Coronary artery (tissue), 2 donors: ENCODE measurements at regions not wholly inside any gene's neighbourhood (a gene's known extent, or its start where the extent isn't known, plus 50 kb on each side); places are given as distances from the start of the nearest gene placed in this dataset.

ENCODE experiments used
- DNase-seq: peaks from one replicate; pipeline ENCODE4 v3.0.0-alpha.2; 2017; ENCODE audit warnings: low spot score
- H3K27ac ChIP-seq, 2 donors: fragments of 200-600 bp; sonication (generic); one replicate each; pipeline ENCODE4 v1.5.1; 2016 to 2019
- H3K4me3 ChIP-seq: fragments of 200-600 bp; sonication (generic); 2 replicates; pipeline ENCODE4 v1.5.1; 2016; ENCODE audit warnings: mild to moderate bottlenecking, moderate library complexity
- TF ChIP-seq, protein P1 (sequence below): fragments of 200-600 bp; sonication (generic); IDR thresholded peaks from one replicate; pipeline ENCODE4 v1.5.1; 2019; ENCODE audit warnings: antibody characterized with exemption

GRCh38 chr4:56115898-56116297, 167.2 kb downstream of the CEP135 start:
- TF ChIP-seq, protein P1, sequence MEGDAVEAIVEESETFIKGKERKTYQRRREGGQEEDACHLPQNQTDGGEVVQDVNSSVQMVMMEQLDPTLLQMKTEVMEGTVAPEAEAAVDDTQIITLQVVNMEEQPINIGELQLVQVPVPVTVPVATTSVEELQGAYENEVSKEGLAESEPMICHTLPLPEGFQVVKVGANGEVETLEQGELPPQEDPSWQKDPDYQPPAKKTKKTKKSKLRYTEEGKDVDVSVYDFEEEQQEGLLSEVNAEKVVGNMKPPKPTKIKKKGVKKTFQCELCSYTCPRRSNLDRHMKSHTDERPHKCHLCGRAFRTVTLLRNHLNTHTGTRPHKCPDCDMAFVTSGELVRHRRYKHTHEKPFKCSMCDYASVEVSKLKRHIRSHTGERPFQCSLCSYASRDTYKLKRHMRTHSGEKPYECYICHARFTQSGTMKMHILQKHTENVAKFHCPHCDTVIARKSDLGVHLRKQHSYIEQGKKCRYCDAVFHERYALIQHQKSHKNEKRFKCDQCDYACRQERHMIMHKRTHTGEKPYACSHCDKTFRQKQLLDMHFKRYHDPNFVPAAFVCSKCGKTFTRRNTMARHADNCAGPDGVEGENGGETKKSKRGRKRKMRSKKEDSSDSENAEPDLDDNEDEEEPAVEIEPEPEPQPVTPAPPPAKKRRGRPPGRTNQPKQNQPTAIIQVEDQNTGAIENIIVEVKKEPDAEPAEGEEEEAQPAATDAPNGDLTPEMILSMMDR = no peak
- no peak overlapping the region for H3K4me3 ChIP-seq
- no peak overlapping the region for H3K27ac ChIP-seq
- no peak for DNase-seq

DNA sequence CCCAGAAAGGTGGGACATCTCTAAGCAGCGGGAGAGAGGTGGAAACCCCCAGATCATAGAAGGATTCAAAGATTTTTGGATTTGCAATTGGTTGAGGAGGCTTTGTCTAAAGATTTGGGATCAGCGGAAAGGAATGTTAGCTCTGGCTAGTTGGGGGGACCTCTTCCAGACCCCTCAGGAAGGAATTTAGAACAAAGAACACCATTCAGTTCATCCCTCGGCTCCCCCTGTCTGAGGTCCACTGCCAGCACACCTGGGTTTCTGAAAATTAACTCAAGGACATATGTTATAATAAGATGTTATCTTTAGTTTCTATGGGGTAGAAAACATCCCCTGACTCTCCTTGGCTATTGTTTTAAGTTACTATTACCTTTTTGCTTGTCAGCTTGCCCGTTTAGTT, 163.6 kb downstream of the CEP135 start:
- H3K27ac ChIP-seq = no peak overlapping the region
- DNase-seq = no peak
- TF ChIP-seq, protein P1 = no peak
- no peak overlapping the region for H3K4me3 ChIP-seq

GRCh38 chr4:56106180-56107147, 157.7 kb downstream of the CEP135 start:
- DNase-seq = no peak

GRCh38 chr4:56104188-56104587, 155.4 kb downstream of the CEP135 start:
- TF ChIP-seq, protein P1 = no peak
- DNase-seq = no peak
- H3K4me3 ChIP-seq = no peak overlapping the region
- H3K27ac ChIP-seq = no peak overlapping the region

More at GRCh38 chr4:56106180-56107147, 157.7 kb downstream of the CEP135 start:
- no peak overlapping the region for H3K27ac ChIP-seq
- no peak overlapping the region for H3K4me3 ChIP-seq
- TF ChIP-seq, protein P1 = no peak

DNA sequence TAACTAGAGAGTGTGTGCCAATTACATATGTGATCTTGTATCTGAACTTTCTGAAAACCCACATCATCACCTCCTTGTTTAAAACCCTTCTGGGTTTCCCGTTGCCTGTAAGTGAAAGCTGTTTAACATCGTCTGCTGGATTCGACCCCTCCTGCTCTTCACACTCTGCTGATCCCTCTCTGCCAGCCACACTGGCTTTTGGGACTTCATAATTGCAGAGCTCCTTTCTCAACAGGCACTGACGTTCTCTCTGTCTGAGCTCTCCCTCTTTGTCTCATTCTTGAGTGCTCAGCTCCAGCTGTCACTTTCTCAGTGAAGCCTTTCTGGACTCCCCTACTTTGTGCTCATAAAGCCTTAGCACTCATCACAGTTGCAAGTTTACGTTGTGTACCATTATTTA, 153.9 kb downstream of the CEP135 start:
- no peak overlapping the region for H3K4me3 ChIP-seq
- no peak for DNase-seq
- H3K27ac ChIP-seq = no peak overlapping the region
- TF ChIP-seq, protein P1 = no peak

GRCh38 chr4:56099378-56099786, 150.6 kb downstream of the CEP135 start:
- Histone ChIP-seq H3K27ac (no peak overlapping the region), H3K4me3 (no peak overlapping the region)
- TF ChIP-seq, protein P1 = no peak
- no peak for DNase-seq

GRCh38 chr4:56093576-56093975, 144.8 kb downstream of the CEP135 start:
- TF ChIP-seq, protein P1 = no peak
- H3K27ac ChIP-seq = no peak overlapping the region
- DNase-seq = no peak
- no peak overlapping the region for H3K4me3 ChIP-seq
